ENCODE measurements at regions not wholly inside any gene's neighbourhood (a gene's known extent, or its start where the extent isn't known, plus 50 kb on each side); places are given as distances from the start of the nearest gene placed in this dataset.

DNA sequence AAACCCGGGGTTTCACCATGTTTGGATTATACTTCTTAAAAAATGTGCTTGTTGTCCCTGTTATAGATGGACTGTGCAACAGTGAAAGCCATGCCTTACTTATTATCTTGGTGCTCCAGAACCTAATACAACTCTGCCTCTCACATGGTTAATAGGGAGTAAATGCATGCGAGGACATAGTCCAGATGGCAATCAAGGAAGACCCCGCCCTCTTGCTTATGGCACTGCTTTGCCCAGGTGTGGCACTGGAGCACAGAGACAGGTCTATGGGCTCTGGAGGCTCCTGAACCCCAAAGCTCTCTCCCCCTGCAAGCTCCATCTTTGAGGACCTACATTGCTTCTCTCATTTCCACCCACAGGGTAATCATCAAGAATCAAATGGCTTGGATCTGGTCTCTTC is 162.1 kb upstream of the NTF3 start (continued):
- TF ChIP-seq, protein P1, sequence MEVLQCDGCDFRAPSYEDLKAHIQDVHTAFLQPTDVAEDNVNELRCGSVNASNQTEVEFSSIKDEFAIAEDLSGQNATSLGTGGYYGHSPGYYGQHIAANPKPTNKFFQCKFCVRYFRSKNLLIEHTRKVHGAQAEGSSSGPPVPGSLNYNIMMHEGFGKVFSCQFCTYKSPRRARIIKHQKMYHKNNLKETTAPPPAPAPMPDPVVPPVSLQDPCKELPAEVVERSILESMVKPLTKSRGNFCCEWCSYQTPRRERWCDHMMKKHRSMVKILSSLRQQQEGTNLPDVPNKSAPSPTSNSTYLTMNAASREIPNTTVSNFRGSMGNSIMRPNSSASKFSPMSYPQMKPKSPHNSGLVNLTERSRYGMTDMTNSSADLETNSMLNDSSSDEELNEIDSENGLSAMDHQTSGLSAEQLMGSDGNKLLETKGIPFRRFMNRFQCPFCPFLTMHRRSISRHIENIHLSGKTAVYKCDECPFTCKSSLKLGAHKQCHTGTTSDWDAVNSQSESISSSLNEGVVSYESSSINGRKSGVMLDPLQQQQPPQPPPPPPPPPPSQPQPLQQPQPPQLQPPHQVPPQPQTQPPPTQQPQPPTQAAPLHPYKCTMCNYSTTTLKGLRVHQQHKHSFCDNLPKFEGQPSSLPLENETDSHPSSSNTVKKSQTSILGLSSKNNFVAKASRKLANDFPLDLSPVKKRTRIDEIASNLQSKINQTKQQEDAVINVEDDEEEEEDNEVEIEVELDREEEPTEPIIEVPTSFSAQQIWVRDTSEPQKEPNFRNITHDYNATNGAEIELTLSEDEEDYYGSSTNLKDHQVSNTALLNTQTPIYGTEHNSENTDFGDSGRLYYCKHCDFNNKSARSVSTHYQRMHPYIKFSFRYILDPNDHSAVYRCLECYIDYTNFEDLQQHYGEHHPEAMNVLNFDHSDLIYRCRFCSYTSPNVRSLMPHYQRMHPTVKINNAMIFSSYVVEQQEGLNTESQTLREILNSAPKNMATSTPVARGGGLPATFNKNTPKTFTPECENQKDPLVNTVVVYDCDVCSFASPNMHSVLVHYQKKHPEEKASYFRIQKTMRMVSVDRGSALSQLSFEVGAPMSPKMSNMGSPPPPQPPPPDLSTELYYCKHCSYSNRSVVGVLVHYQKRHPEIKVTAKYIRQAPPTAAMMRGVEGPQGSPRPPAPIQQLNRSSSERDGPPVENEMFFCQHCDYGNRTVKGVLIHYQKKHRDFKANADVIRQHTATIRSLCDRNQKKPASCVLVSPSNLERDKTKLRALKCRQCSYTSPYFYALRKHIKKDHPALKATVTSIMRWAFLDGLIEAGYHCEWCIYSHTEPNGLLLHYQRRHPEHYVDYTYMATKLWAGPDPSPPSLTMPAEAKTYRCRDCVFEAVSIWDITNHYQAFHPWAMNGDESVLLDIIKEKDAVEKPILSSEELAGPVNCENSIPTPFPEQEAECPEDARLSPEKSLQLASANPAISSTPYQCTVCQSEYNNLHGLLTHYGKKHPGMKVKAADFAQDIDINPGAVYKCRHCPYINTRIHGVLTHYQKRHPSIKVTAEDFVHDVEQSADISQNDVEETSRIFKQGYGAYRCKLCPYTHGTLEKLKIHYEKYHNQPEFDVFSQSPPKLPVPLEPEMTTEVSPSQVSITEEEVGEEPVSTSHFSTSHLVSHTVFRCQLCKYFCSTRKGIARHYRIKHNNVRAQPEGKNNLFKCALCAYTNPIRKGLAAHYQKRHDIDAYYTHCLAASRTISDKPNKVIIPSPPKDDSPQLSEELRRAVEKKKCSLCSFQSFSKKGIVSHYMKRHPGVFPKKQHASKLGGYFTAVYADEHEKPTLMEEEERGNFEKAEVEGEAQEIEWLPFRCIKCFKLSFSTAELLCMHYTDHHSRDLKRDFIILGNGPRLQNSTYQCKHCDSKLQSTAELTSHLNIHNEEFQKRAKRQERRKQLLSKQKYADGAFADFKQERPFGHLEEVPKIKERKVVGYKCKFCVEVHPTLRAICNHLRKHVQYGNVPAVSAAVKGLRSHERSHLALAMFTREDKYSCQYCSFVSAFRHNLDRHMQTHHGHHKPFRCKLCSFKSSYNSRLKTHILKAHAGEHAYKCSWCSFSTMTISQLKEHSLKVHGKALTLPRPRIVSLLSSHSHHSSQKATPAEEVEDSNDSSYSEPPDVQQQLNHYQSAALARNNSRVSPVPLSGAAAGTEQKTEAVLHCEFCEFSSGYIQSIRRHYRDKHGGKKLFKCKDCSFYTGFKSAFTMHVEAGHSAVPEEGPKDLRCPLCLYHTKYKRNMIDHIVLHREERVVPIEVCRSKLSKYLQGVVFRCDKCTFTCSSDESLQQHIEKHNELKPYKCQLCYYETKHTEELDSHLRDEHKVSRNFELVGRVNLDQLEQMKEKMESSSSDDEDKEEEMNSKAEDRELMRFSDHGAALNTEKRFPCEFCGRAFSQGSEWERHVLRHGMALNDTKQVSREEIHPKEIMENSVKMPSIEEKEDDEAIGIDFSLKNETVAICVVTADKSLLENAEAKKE (CRISPR knock-in tag; IDR thresholded peaks at IDR 0.05), result no peak
- no peak for TF ChIP-seq JUNB (IDR thresholded peaks at IDR 0.05; ENCODE audit: unreplicated experiment)
- TF ChIP-seq STAT1 (IDR thresholded peaks at IDR 0.05; ENCODE audit: unreplicated experiment), result no peak
- TF ChIP-seq EZH2phosphoT487 (IDR thresholded peaks at IDR 0.05; ENCODE audit: unreplicated experiment), result no peak

DNA sequence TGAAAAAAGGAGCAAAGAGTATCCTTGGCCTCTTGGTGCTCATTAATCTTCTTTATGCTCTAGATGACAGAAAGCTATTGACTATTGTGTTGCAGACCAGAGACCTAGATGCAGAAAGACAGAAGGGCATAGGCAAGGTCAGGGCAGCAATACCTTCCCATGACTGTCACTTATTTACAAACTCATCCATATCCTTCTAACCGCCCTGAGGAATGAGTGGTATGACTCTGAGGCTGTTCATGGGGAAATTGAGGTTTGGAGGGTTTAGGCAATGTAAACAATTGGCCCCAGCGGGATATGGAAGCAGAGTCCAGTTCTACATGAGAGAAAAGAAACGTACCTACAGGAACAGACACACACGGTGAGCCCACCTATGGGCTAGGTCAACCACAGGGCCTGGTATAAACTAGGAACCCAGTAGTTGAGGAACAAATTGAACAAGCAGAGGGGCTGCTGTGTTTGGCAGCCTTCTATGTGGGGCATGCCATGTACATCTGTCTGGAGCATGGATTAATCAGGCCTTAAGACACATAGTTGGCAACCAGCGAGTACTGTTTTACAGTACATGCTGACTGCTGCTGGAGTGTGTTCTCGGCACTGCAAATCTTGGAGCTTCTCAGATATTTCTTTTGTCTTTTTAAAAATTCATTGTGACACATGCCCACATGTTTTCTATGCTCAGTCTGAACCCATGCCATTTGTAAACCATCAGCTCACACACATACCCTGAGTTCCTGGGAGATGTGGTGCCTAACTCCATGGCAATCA is 159.7 kb upstream of the NTF3 start:
- Mint-ChIP-seq H3K4me3 (no peak overlapping the region; the same call in 2 of the 3 replicates), H3K4me1 (peaks cover 11% of the 10 kb centered on the region), H3K9me3 (no peaks in the 10 kb centered on the region), H3K27ac (no peak overlapping the region), H3K36me3 (ENCODE audit: low read depth) (no peaks in the 10 kb centered on the region), H3K27me3 (ENCODE audit: insufficient read depth, low read depth, poor library complexity) (peaks cover 6% of the 10 kb centered on the region)
- no peak for DNase-seq (ENCODE audit: low spot score)
- Histone ChIP-seq H3K4me2 (no peak overlapping the region), H3K36me3 (ENCODE audit: insufficient read depth) (no peaks in the 10 kb centered on the region), H4K20me1 (replicated peaks; ENCODE audit: insufficient read depth) (no peaks in the 10 kb centered on the region), H3K9me2 (ENCODE audit: insufficient read depth) (0 out of 2 replicates have a peak, but pooled peaks cover 8% of the 10 kb centered on the region), H3K27me3 (ENCODE audit: insufficient read depth) (no peaks in the 10 kb centered on the region), H3K4me3 (no peak overlapping the region), H2AFZ (no peak overlapping the region), H3F3A (replicated peaks; ENCODE audit: low read depth) (no peaks in the 10 kb centered on the region), H3K27ac (ENCODE audit: low read depth) (no peak overlapping the region), H3K4me1 (ENCODE audit: insufficient read depth) (peaks cover 11% of the 10 kb centered on the region), H3K79me2 (replicated peaks; ENCODE audit: insufficient read depth) (no peaks in the 10 kb centered on the region)
- no peak for ATAC-seq
- TF ChIP-seq EZH2 (IDR thresholded peaks at IDR 0.05; ENCODE audit: low read depth, unreplicated experiment), result no peak
- TF ChIP-seq STAT1 (IDR thresholded peaks at IDR 0.05; ENCODE audit: unreplicated experiment), result no peak
- TF ChIP-seq, protein P2, sequence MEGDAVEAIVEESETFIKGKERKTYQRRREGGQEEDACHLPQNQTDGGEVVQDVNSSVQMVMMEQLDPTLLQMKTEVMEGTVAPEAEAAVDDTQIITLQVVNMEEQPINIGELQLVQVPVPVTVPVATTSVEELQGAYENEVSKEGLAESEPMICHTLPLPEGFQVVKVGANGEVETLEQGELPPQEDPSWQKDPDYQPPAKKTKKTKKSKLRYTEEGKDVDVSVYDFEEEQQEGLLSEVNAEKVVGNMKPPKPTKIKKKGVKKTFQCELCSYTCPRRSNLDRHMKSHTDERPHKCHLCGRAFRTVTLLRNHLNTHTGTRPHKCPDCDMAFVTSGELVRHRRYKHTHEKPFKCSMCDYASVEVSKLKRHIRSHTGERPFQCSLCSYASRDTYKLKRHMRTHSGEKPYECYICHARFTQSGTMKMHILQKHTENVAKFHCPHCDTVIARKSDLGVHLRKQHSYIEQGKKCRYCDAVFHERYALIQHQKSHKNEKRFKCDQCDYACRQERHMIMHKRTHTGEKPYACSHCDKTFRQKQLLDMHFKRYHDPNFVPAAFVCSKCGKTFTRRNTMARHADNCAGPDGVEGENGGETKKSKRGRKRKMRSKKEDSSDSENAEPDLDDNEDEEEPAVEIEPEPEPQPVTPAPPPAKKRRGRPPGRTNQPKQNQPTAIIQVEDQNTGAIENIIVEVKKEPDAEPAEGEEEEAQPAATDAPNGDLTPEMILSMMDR (conservative IDR thresholded peaks at IDR 0.05; ENCODE audit: low read depth in 2 of 2), result no peak
- no peak for TF ChIP-seq JUNB (IDR thresholded peaks at IDR 0.05; ENCODE audit: unreplicated experiment)
- TF ChIP-seq EZH2phosphoT487 (IDR thresholded peaks at IDR 0.05; ENCODE audit: unreplicated experiment), result no peak
- TF ChIP-seq, protein P3, sequence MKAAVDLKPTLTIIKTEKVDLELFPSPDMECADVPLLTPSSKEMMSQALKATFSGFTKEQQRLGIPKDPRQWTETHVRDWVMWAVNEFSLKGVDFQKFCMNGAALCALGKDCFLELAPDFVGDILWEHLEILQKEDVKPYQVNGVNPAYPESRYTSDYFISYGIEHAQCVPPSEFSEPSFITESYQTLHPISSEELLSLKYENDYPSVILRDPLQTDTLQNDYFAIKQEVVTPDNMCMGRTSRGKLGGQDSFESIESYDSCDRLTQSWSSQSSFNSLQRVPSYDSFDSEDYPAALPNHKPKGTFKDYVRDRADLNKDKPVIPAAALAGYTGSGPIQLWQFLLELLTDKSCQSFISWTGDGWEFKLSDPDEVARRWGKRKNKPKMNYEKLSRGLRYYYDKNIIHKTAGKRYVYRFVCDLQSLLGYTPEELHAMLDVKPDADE (IDR thresholded peaks at IDR 0.05), result no peak
- TF ChIP-seq ZNF114 (CRISPR knock-in tag; IDR thresholded peaks at IDR 0.05), result no peak
